Large intestine (tissue), 3 donors: ENCODE measurements at regions not wholly inside any gene's neighbourhood (a gene's known extent, or its start where the extent isn't known, plus 50 kb on each side); places are given as distances from the start of the nearest gene placed in this dataset.
"Not testable (repeated sequence)": the region's sequence is repeated elsewhere in the genome, so short reads cannot be mapped to it uniquely, and the experiment has no call there.

Experiments used
- DNase-seq, 2 donors: peaks; one replicate each; pipeline versions ENCODE4 v3.0.0 to v3.0.0-alpha.2; 2013
- H3K27ac ChIP-seq: one replicate; pipeline ENCODE4 v1.5.1; 2013; ENCODE audit warnings: low read length
- H3K27me3 ChIP-seq: 2 replicates; pipeline ENCODE4 v1.6.1; 2013; ENCODE audit warnings: low read length; ENCODE audit not compliant: control insufficient read depth, insufficient read depth
- H3K36me3 ChIP-seq: 2 replicates; pipeline ENCODE4 v1.6.1; 2013; ENCODE audit warnings: low read length; ENCODE audit not compliant: control insufficient read depth, insufficient read depth
- H3K4me1 ChIP-seq: one replicate; pipeline ENCODE4 v1.6.1; 2013; ENCODE audit warnings: low read length; ENCODE audit not compliant: control insufficient read depth, insufficient read depth
- H3K4me3 ChIP-seq: one replicate; pipeline ENCODE4 v1.5.1; 2013; ENCODE audit warnings: low read length
- H3K9me3 ChIP-seq: one replicate; pipeline ENCODE4 v1.6.1; 2013; ENCODE audit warnings: mild to moderate bottlenecking, low read depth, low read length, moderate library complexity; ENCODE audit not compliant: control insufficient read depth
- WGBS: methylation state at CpG from one replicate; pipeline ENCODE4 v1.1.5; 2013; ENCODE audit warnings: low lambda C conversion rate; ENCODE audit not compliant: insufficient coverage; 5-methylcytosine and 5-hydroxymethylcytosine counted together

DNA sequence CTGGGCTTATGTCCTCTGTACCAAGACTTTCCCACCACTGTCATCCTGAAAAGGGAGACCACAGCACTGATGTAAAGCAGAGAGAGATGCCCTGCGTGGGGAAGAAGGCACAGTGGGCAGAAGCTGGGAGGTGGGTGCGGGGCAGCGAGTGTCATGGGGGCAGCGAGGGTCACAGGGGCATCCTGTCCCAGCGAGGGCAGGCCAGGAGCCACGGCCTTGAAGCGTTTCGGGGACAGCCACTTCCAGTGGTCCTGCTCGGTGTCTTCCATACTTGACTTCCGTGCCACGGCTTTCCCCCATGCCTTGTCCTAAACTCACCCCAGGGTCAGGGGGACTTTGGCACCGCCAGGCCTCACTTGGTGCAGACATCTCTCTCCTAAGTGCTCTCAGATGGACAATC, 1121.3 kb downstream of the TBC1D22A start:
- WGBS, result no CpG with 5 or more reads among the region's 12 CpGs
- Histone ChIP-seq H3K9me3 (no peaks in the 10 kb centered on the region), H3K4me3 (no peak overlapping the region), H3K27ac (no peak overlapping the region), H3K27me3 (no peaks in the 10 kb centered on the region), H3K4me1 (no peaks in the 10 kb centered on the region), H3K36me3 (no peaks in the 10 kb centered on the region)
- DNase-seq, result no peak

- H3K4me3 ChIP-seq, result no peak overlapping the region
- WGBS, result no CpG with 5 or more reads among the region's 2 CpGs
- H3K36me3 ChIP-seq, result no peaks in the 10 kb centered on the region
- DNase-seq, result no peak
- H3K9me3 ChIP-seq, result no peaks in the 10 kb centered on the region
- H3K4me1 ChIP-seq, result no peaks in the 10 kb centered on the region
- no peaks in the 10 kb centered on the region for H3K27me3 ChIP-seq
- no peak overlapping the region for H3K27ac ChIP-seq
These were observed 1116.9 kb downstream of the TBC1D22A start for GRCh38 chr22:47879346-47879745.

- 43% methylated on average over 1 of the region's 5 CpGs for WGBS
- no peak overlapping the region for H3K4me3 ChIP-seq
- no peak overlapping the region for H3K27ac ChIP-seq
- H3K9me3 ChIP-seq, result no peaks in the 10 kb centered on the region
- no peak for DNase-seq
- H3K4me1 ChIP-seq, result no peaks in the 10 kb centered on the region
- no peaks in the 10 kb centered on the region for H3K27me3 ChIP-seq
- H3K36me3 ChIP-seq, result no peaks in the 10 kb centered on the region
These were observed 1116.0 kb downstream of the TBC1D22A start for GRCh38 chr22:47878460-47878859.

- no peaks in the 10 kb centered on the region for H3K36me3 ChIP-seq
- DNase-seq, result no peak
- no peaks in the 10 kb centered on the region for H3K4me1 ChIP-seq
- no peaks in the 10 kb centered on the region for H3K9me3 ChIP-seq
- H3K4me3 ChIP-seq, result no peak overlapping the region
- WGBS, result 92% methylated on average over 2 of the region's 19 CpGs
- no peak overlapping the region for H3K27ac ChIP-seq
- no peaks in the 10 kb centered on the region for H3K27me3 ChIP-seq
These were observed 1110.5 kb downstream of the TBC1D22A start for GRCh38 chr22:47872761-47873535.

GRCh38 chr22:47865626-47866025, 1103.2 kb downstream of the TBC1D22A start:
- Histone ChIP-seq H3K27me3 (no peaks in the 10 kb centered on the region), H3K9me3 (no peaks in the 10 kb centered on the region), H3K4me3 (no peak overlapping the region), H3K4me1 (no peaks in the 10 kb centered on the region), H3K36me3 (no peaks in the 10 kb centered on the region), H3K27ac (no peak overlapping the region)
- WGBS, result no CpG with 5 or more reads among the region's 3 CpGs
- DNase-seq, result no peak

GRCh38 chr22:47862394-47862793, 1099.9 kb downstream of the TBC1D22A start:
- no CpG with 5 or more reads among the region's 4 CpGs for WGBS
- no peak for DNase-seq
- H3K27ac ChIP-seq, result no peak overlapping the region

GRCh38 chr22:47860907-47861306, 1098.5 kb downstream of the TBC1D22A start:
- not testable (repeated sequence) for H3K36me3 ChIP-seq, H3K4me1 ChIP-seq, H3K27ac ChIP-seq, H3K9me3 ChIP-seq, H3K27me3 ChIP-seq, H3K4me3 ChIP-seq, DNase-seq
- 100% methylated on average over 1 of the region's 9 CpGs for WGBS

More at GRCh38 chr22:47862394-47862793, 1099.9 kb downstream of the TBC1D22A start:
- no peaks in the 10 kb centered on the region for H3K4me1 ChIP-seq
- H3K9me3 ChIP-seq, result no peaks in the 10 kb centered on the region
- no peaks in the 10 kb centered on the region for H3K27me3 ChIP-seq
- H3K4me3 ChIP-seq, result no peak overlapping the region
- no peaks in the 10 kb centered on the region for H3K36me3 ChIP-seq

DNA sequence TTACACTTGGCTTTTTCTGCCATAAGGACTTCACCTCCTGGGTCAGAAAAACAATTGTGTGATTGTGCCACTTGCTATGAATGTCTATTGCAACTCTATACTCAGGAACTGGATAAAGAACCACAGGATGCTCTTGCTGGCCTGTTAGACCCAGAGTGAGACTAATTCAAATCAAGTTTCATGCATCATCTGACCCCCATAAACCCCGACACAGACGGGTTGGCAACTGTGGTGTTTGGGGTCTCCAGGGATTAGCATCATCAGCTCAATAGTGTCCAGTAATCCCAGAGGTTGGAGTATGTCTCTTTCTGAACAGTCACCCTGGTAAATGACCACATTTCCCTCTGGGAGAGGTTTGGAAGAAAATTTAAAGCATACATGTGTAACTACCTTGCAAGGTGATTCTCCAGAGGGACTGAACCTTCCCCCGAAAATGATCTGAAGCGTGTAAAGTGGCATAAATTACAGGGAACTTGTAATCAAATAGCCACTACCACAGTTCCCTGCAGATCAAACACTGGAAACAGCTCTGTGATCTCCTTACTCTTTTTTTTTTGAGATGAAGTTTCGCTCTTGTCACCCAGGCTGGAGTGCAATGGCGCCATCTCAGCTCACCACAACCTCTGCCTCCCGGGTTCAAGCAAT, 1097.6 kb downstream of the TBC1D22A start:
- no peak overlapping the region for H3K4me3 ChIP-seq
- DNase-seq, result no peak
- H3K4me1 ChIP-seq, result no peaks in the 10 kb centered on the region
- WGBS, result no CpG with 5 or more reads among the region's 7 CpGs
- no peak overlapping the region for H3K27ac ChIP-seq
- no peaks in the 10 kb centered on the region for H3K36me3 ChIP-seq
- H3K27me3 ChIP-seq, result no peaks in the 10 kb centered on the region
- no peaks in the 10 kb centered on the region for H3K9me3 ChIP-seq

GRCh38 chr22:47858773-47859306, 1096.4 kb downstream of the TBC1D22A start:
- H3K9me3 ChIP-seq, result no peaks in the 10 kb centered on the region
- H3K27me3 ChIP-seq, result no peaks in the 10 kb centered on the region
- H3K4me3 ChIP-seq, result no peak overlapping the region
- no peak overlapping the region for H3K27ac ChIP-seq
- no peak for DNase-seq
- H3K4me1 ChIP-seq, result no peaks in the 10 kb centered on the region
- no peaks in the 10 kb centered on the region for H3K36me3 ChIP-seq

DNA sequence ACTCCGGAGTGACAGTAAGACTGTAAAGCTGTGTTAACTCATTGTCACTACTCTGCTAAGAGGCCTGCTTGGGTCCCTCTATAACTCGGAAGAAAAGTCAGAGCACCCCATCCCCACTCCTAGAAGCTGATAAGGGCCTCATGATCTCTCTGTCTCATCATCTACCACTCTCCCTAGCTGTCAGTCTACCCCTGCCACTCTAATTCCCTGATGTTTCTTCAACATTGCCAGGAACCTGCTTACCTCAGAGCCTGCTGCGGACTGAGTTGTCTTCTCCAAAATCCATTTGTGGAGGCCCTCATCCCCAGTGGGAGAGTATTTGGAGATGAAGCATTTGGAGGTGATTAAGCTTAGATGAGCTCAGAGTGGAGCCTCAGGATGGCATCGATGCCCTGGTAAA, 1092.2 kb downstream of the TBC1D22A start:
- Histone ChIP-seq H3K9me3 (no peaks in the 10 kb centered on the region), H3K27me3 (no peaks in the 10 kb centered on the region)
- WGBS, result no CpG with 5 or more reads among the region's 4 CpGs

More for the DNA sequence above, 1092.2 kb downstream of the TBC1D22A start:
- DNase-seq, result no peak
- H3K4me3 ChIP-seq, result no peak overlapping the region
- no peaks in the 10 kb centered on the region for H3K4me1 ChIP-seq
- no peak overlapping the region for H3K27ac ChIP-seq
- H3K36me3 ChIP-seq, result no peaks in the 10 kb centered on the region
